IMR-90 (cell line): ENCODE measurements at regions not wholly inside any gene's neighbourhood (a gene's known extent, or its start where the extent isn't known, plus 50 kb on each side); places are given as distances from the start of the nearest gene placed in this dataset.

ENCODE experiments used
- ATAC-seq: fragments of 200-7000 bp; cut with Tn5 transposase; 2 replicates; pipeline ENCODE4 v1.9.1; 2020; ENCODE audit warnings: low read depth, mild to moderate bottlenecking, moderate library complexity
- BruUV-seq: library from RNA; stranded (reverse); fragments of 400-500 nt; replicated peaks from 2 replicates; lab custom pipeline; 2021; lab: Mats Ljungman, UMichigan
- CTCF ChIA-PET: fragments of 300-600 bp; formaldehyde crosslinking; extraction: SDS; loops from one replicate; lab custom pipeline; 2021; ENCODE audit warnings: antibody characterized with exemption; lab: Yijun Ruan, JAX
- POLR2A ChIA-PET: fragments of 300-600 bp; sonication (Branson Sonifier 250); formaldehyde crosslinking; loops from one replicate; lab custom pipeline; 2022; ENCODE audit warnings: antibody characterized with exemption; ENCODE audit not compliant: unreplicated experiment; lab: Charles Lee
- DNase-seq: peaks from one replicate; pipeline ENCODE4 v3.0.0; 2013
- H2AFZ ChIP-seq: replicated peaks from 2 replicates; pipeline ENCODE3; 2013; ENCODE audit warnings: low read length, mild to moderate bottlenecking; ENCODE audit not compliant: poor library complexity
- H2AK5ac ChIP-seq: 2 replicates; pipeline ENCODE4 v1.6.1; 2013; ENCODE audit warnings: low read depth, low read length, inconsistent platforms
- H2AK9ac ChIP-seq: replicated peaks from 2 replicates; pipeline ENCODE3; 2013; ENCODE audit warnings: mild to moderate bottlenecking, low read depth, low read length, moderate library complexity; ENCODE audit not compliant: poor library complexity
- H2BK120ac ChIP-seq: 2 replicates; pipeline ENCODE4 v1.6.1; 2013; ENCODE audit warnings: low read depth, low read length, inconsistent platforms
- H2BK15ac ChIP-seq: 3 replicates; pipeline ENCODE4 v1.6.1; 2013; ENCODE audit warnings: low read depth, low read length, inconsistent platforms
- H2BK20ac ChIP-seq: 2 replicates; pipeline ENCODE4 v1.6.1; 2013; ENCODE audit warnings: low read depth, mild to moderate bottlenecking, inconsistent platforms, low read length, moderate library complexity
- H2BK5ac ChIP-seq: 2 replicates; pipeline ENCODE4 v1.6.1; 2013; ENCODE audit warnings: mild to moderate bottlenecking, low read depth, low read length, inconsistent platforms; ENCODE audit not compliant: poor library complexity, severe bottlenecking
- H3K14ac ChIP-seq: replicated peaks from 2 replicates; pipeline ENCODE4 v1.6.1; 2013; ENCODE audit warnings: low read depth, low read length, inconsistent platforms
- H3K18ac ChIP-seq: 2 replicates; pipeline ENCODE4 v1.6.1; 2013; ENCODE audit warnings: low read depth, low read length, control low read depth
- H3K23ac ChIP-seq: 2 replicates; pipeline ENCODE4 v1.6.1; 2013; ENCODE audit warnings: low read depth, low read length, inconsistent platforms
- H3K27ac ChIP-seq: 2 replicates; pipeline ENCODE4 v1.5.1; 2013; ENCODE audit warnings: mild to moderate bottlenecking, control low read depth, low read length; ENCODE audit not compliant: insufficient read depth
- H3K27me3 ChIP-seq: 2 replicates; pipeline ENCODE4 v1.6.1; 2013; ENCODE audit warnings: low read length; ENCODE audit not compliant: control insufficient read depth, insufficient read depth
- H3K36me3 ChIP-seq: 2 replicates; pipeline ENCODE4 v1.6.1; 2013; ENCODE audit warnings: low read length, mixed read lengths; ENCODE audit not compliant: control insufficient read depth, insufficient read depth
- H3K4ac ChIP-seq: 2 replicates; pipeline ENCODE4 v1.6.1; 2013; ENCODE audit warnings: low read depth, low read length, inconsistent platforms
- H3K4me1 ChIP-seq: 2 replicates; pipeline ENCODE4 v1.6.1; 2013; ENCODE audit warnings: low read length, mixed read lengths; ENCODE audit not compliant: control insufficient read depth, insufficient read depth
- H3K4me2 ChIP-seq: 2 replicates; pipeline ENCODE4 v1.6.1; 2013; ENCODE audit warnings: low read depth, mild to moderate bottlenecking, control low read depth, low read length, moderate library complexity
- H3K4me3 ChIP-seq: 2 replicates; pipeline ENCODE4 v1.5.1; 2013; ENCODE audit warnings: low read depth, mild to moderate bottlenecking, control low read depth, low read length, moderate library complexity; ENCODE audit not compliant: insufficient read depth
- H3K56ac ChIP-seq: 2 replicates; pipeline ENCODE4 v1.6.1; 2013; ENCODE audit warnings: low read length, inconsistent platforms; ENCODE audit not compliant: insufficient read depth; ENCODE audit errors: extremely low read depth
- H3K79me1 ChIP-seq, 2 experiments: 2 replicates each; pipeline ENCODE4 v1.6.1; 2013; ENCODE audit warnings: low read length in 2 of 2, inconsistent platforms in 1 of 2, low read depth in 1 of 2
- H3K9ac ChIP-seq: 2 replicates; pipeline ENCODE4 v1.6.1; 2013; ENCODE audit warnings: low read depth, low read length, control low read depth
- H3K9me1 ChIP-seq: 2 replicates; pipeline ENCODE4 v1.6.1; 2013; ENCODE audit warnings: low read length, inconsistent platforms; ENCODE audit not compliant: insufficient read depth
- H3K9me3 ChIP-seq: 2 replicates; pipeline ENCODE4 v1.6.1; 2013; ENCODE audit warnings: low read length; ENCODE audit not compliant: control insufficient read depth, insufficient read depth
- H4K20me1 ChIP-seq: 2 replicates; pipeline ENCODE4 v1.6.1; 2013; ENCODE audit warnings: low read length, inconsistent platforms; ENCODE audit not compliant: insufficient read depth
- H4K5ac ChIP-seq: 2 replicates; pipeline ENCODE4 v1.6.1; 2013; ENCODE audit warnings: mild to moderate bottlenecking, low read depth, low read length, control low read depth
- H4K8ac ChIP-seq, 2 experiments: 2 replicates each; pipeline ENCODE4 v1.6.1; 2013; ENCODE audit warnings: low read depth in 2 of 2, low read length in 2 of 2, control low read depth in 1 of 2, inconsistent platforms in 1 of 2
- H4K91ac ChIP-seq: 2 replicates; pipeline ENCODE4 v1.6.1; 2013; ENCODE audit warnings: low read depth, low read length, inconsistent platforms; ENCODE audit not compliant: insufficient read depth
- BHLHE40 ChIP-seq: fragments of 150-350 bp; IDR thresholded peaks from 2 replicates; pipeline ENCODE4 v1.6.1; 2016; ENCODE audit warnings: mild to moderate bottlenecking, low read depth, low read length
- CEBPB ChIP-seq: IDR thresholded peaks from 2 replicates; pipeline ENCODE4 v1.6.1; 2012; ENCODE audit warnings: low read depth, low read length, improper control_type of control experiment
- CHD1 ChIP-seq: IDR thresholded peaks from 2 replicates; pipeline ENCODE4 v1.6.1; 2012; ENCODE audit warnings: low read depth, low read length, improper control_type of control experiment
- MAFK ChIP-seq: IDR thresholded peaks from 2 replicates; pipeline ENCODE4 v1.6.1; 2012; ENCODE audit warnings: low read depth, low read length, improper control_type of control experiment
- MAZ ChIP-seq: IDR thresholded peaks from 2 replicates; pipeline ENCODE4 v1.6.1; 2012; ENCODE audit warnings: low read depth, mild to moderate bottlenecking, low read length, improper control_type of control experiment, moderate library complexity, borderline replicate concordance
- NFE2L2 ChIP-seq: fragments of 150-350 bp; IDR thresholded peaks from 2 replicates; pipeline ENCODE4 v1.6.1; 2016; ENCODE audit warnings: low read depth, mild to moderate bottlenecking, low read length
- POLR2A ChIP-seq: IDR thresholded peaks from 2 replicates; pipeline ENCODE4 v1.6.1; 2012; ENCODE audit warnings: mild to moderate bottlenecking, low read depth, low read length
- RCOR1 ChIP-seq: IDR thresholded peaks from 2 replicates; pipeline ENCODE4 v1.6.1; 2012; ENCODE audit warnings: mild to moderate bottlenecking, low read length, improper control_type of control experiment; ENCODE audit not compliant: insufficient replicate concordance
- RFX5 ChIP-seq: IDR thresholded peaks from 2 replicates; pipeline ENCODE4 v1.8.0; 2012; ENCODE audit warnings: low read depth, mild to moderate bottlenecking, low read length, moderate library complexity
- SMC3 ChIP-seq: fragments of 150-350 bp; IDR thresholded peaks from 2 replicates; pipeline ENCODE4 v1.6.1; 2016; ENCODE audit warnings: low read depth, mild to moderate bottlenecking, antibody characterized with exemption, low read length, moderate library complexity
- WGBS, 2 experiments: methylation state at CpG; one replicate each; pipeline versions ENCODE4 v1.1.5 to v1.1.7; 2013; ENCODE audit warnings: missing lambda C conversion rate in 2 of 2; ENCODE audit not compliant: insufficient read length in 1 of 2; ENCODE audit errors: extremely low coverage in 2 of 2; 5-methylcytosine and 5-hydroxymethylcytosine counted together
- dilution Hi-C: fragments of 300-500 bp; cut with HindIII; formaldehyde crosslinking; loops from one replicate; pipeline ENCODE4 v1.14.3; 2018; ENCODE audit warnings: low sequenced_read_pairs; ENCODE audit not compliant: unreplicated experiment
- in situ Hi-C: fragments of 300-500 bp; cut with MboI; formaldehyde crosslinking; loops from 3 replicates; pipeline ENCODE4 v1.14.3; 2019; ENCODE audit warnings: low sequenced_read_pairs, inconsistent platforms, mixed read lengths
- intact Hi-C: fragments of 100-400 bp; cut with micrococcal nuclease; formaldehyde crosslinking; loops from 2 replicates; pipeline ENCODE4 v1.10.0; 2022
- TF ChIP-seq, protein P1 (sequence below): fragments of 150-350 bp; IDR thresholded peaks from 2 replicates; pipeline ENCODE4 v1.6.1; 2017; ENCODE audit warnings: mild to moderate bottlenecking, antibody characterized with exemption, low read length, low read depth

DNA sequence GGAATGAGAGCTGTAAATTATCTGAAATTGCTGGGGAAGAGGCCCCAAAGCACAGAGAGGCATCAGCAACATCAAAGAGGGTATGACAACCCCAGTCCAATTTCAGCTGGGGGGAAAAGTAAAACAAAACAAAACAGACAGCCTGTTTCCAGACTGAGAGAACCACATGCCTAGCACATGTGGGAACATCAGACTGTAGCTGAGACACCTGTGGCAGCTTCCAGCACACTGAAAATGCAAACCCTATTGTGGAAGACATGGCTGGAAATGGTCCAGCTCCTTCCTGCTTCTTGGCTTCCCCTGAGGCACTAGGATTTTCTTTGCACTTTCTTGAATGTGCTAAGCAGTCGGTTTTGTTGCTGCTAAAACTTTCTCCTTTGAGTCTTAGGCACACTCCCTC is 240.9 kb upstream of the STS start:
- Histone ChIP-seq H3K18ac (no peak overlapping the region), H3K36me3 (no peaks in the 10 kb centered on the region), H2BK120ac (no peak overlapping the region), H2BK15ac (no peak overlapping the region), H2AK5ac (no peak overlapping the region), H3K9me1 (no peaks in the 10 kb centered on the region), H3K14ac (no peak overlapping the region), H3K4me2 (no peak overlapping the region), H2AFZ (no peak overlapping the region), H4K5ac (no peak overlapping the region), H2BK5ac (no peak overlapping the region), H4K91ac (no peak overlapping the region), H2AK9ac (no peak overlapping the region), H2BK20ac (no peak overlapping the region), H3K4me1 (no peaks in the 10 kb centered on the region), H3K27me3 (no peaks in the 10 kb centered on the region), H3K79me1 (no peaks in the 10 kb centered on the region), H3K56ac (no peak overlapping the region), H3K27ac (no peak overlapping the region), H3K9me3 (peaks cover 11% of the 10 kb centered on the region; the same call in 1 of the 2 replicates), H3K23ac (no peak overlapping the region), H4K8ac (no peak overlapping the region), H3K4me3 (no peak overlapping the region), H3K4ac (no peak overlapping the region), H3K9ac (no peak overlapping the region), H4K20me1 (no peaks in the 10 kb centered on the region)
- no peak for DNase-seq
- WGBS, 2 experiments, result no CpG with 5 or more reads among the region's 1 CpG
- no peak for ATAC-seq
- ChIA-PET CTCF (no interaction called here), POLR2A (no interaction called here)
- no TSS peak for BruUV-seq
- intact Hi-C loops (no loop called here), in situ Hi-C loops (no loop called here), dilution Hi-C loops (no loop called here)
- TF ChIP-seq BHLHE40 (no peak), POLR2A (no peak), NFE2L2 (no peak), RFX5 (no peak), MAFK (no peak), CEBPB (no peak), RCOR1 (no peak), SMC3 (no peak), MAZ (no peak), CHD1 (no peak)
- TF ChIP-seq, protein P1, sequence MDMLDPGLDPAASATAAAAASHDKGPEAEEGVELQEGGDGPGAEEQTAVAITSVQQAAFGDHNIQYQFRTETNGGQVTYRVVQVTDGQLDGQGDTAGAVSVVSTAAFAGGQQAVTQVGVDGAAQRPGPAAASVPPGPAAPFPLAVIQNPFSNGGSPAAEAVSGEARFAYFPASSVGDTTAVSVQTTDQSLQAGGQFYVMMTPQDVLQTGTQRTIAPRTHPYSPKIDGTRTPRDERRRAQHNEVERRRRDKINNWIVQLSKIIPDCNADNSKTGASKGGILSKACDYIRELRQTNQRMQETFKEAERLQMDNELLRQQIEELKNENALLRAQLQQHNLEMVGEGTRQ, result no peak
